ENCODE measurements at regions not wholly inside any gene's neighbourhood (a gene's known extent, or its start where the extent isn't known, plus 50 kb on each side); places are given as distances from the start of the nearest gene placed in this dataset.

- no peak for TF ChIP-seq PATZ1 (CRISPR knock-in tag; IDR thresholded peaks at IDR 0.05; ENCODE audit: borderline replicate concordance)
These were observed 788.0 kb upstream of the ATXN8OS start (continued) for GRCh38 chr13:69319656-69320055.

- no peak for ATAC-seq
- TF ChIP-seq TOX (CRISPR knock-in tag; IDR thresholded peaks at IDR 0.05; ENCODE audit: borderline replicate concordance) (no peak), ZFP30 (CRISPR knock-in tag; IDR thresholded peaks at IDR 0.05) (no peak), CSDC2 (CRISPR knock-in tag; IDR thresholded peaks at IDR 0.05) (no peak), ZNF565 (CRISPR knock-in tag; conservative IDR thresholded peaks at IDR 0.05; ENCODE audit: low read depth) (no peak), ARNTL (CRISPR knock-in tag; IDR thresholded peaks at IDR 0.05; ENCODE audit: borderline replicate concordance, low read depth) (no peak), ZFP3 (CRISPR knock-in tag; IDR thresholded peaks at IDR 0.05) (no peak), GLIS3 (CRISPR knock-in tag; IDR thresholded peaks at IDR 0.05) (no peak), POU6F1 (CRISPR knock-in tag; IDR thresholded peaks at IDR 0.05; ENCODE audit: borderline replicate concordance, low read depth) (no peak), ZC3H10 (CRISPR knock-in tag; IDR thresholded peaks at IDR 0.05) (no peak), BACH2 (CRISPR knock-in tag; IDR thresholded peaks at IDR 0.05; ENCODE audit: borderline replicate concordance) (no peak), ISL1 (CRISPR knock-in tag; IDR thresholded peaks at IDR 0.05) (no peak), PPARA (CRISPR knock-in tag; IDR thresholded peaks at IDR 0.05; ENCODE audit: borderline replicate concordance) (no peak), TCF4 (CRISPR knock-in tag; IDR thresholded peaks at IDR 0.05; ENCODE audit: borderline replicate concordance) (no peak), TSHZ2 (CRISPR knock-in tag; IDR thresholded peaks at IDR 0.05) (no peak), SNAI2 (CRISPR knock-in tag; IDR thresholded peaks at IDR 0.05) (no peak), PATZ1 (CRISPR knock-in tag; IDR thresholded peaks at IDR 0.05; ENCODE audit: borderline replicate concordance) (no peak), CSRNP3 (CRISPR knock-in tag; IDR thresholded peaks at IDR 0.05) (no peak), OSR1 (CRISPR knock-in tag; IDR thresholded peaks at IDR 0.05) (no peak)
These were observed 792.6 kb upstream of the ATXN8OS start for GRCh38 chr13:69315039-69315438.

GRCh38 chr13:69306766-69307165, 800.9 kb upstream of the ATXN8OS start:
- no peak for ATAC-seq
- TF ChIP-seq ZFP30 (CRISPR knock-in tag; IDR thresholded peaks at IDR 0.05) (no peak), TSHZ2 (CRISPR knock-in tag; IDR thresholded peaks at IDR 0.05) (no peak), CREB5 (CRISPR knock-in tag; IDR thresholded peaks at IDR 0.05; ENCODE audit: low read depth) (no peak), ZFP3 (CRISPR knock-in tag; IDR thresholded peaks at IDR 0.05) (no peak), TCF4 (CRISPR knock-in tag; IDR thresholded peaks at IDR 0.05; ENCODE audit: borderline replicate concordance) (no peak), BACH2 (CRISPR knock-in tag; IDR thresholded peaks at IDR 0.05; ENCODE audit: borderline replicate concordance) (no peak), PATZ1 (CRISPR knock-in tag; IDR thresholded peaks at IDR 0.05; ENCODE audit: borderline replicate concordance) (no peak), ZNF565 (CRISPR knock-in tag; conservative IDR thresholded peaks at IDR 0.05; ENCODE audit: low read depth) (no peak), RARB (CRISPR knock-in tag; IDR thresholded peaks at IDR 0.05) (no peak), SNAI2 (CRISPR knock-in tag; IDR thresholded peaks at IDR 0.05) (no peak), GLIS3 (CRISPR knock-in tag; IDR thresholded peaks at IDR 0.05) (no peak), CSDC2 (CRISPR knock-in tag; IDR thresholded peaks at IDR 0.05) (no peak)
